GM12873 (cell line): ENCODE measurements at regions not wholly inside any gene's neighbourhood (a gene's known extent, or its start where the extent isn't known, plus 50 kb on each side); places are given as distances from the start of the nearest gene placed in this dataset.

Source experiments
- CTCF ChIP-seq: IDR thresholded peaks from 2 replicates; pipeline ENCODE4 v1.5.1; 2012; ENCODE audit warnings: low read depth, mild to moderate bottlenecking, moderate library complexity, low read length, control low read depth; ENCODE audit not compliant: insufficient read depth; ENCODE audit errors: missing control alignments

DNA sequence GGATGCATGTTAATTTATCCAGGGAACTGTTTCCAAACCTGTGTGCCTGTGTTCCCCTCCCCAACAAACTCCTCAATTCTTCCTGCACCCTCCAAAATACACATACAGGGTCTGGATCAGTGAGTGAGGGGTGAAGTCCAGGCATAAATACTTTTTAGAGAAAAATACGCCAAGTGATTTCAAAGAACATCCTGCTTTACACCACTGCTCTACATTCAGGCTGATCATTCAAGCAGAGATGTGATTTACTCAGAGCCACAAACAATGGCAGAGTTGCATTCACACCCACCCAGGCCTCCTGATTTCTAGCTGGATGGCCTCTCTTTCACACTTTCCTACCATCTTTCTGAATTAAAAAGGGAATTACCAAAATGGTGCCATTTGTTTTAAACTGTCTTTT, 289.5 kb upstream of the SLC14A2 start:
- TF ChIP-seq CTCF = no peak

GRCh38 chr18:45326505-45326904, 288.8 kb upstream of the SLC14A2 start:
- no peak for TF ChIP-seq CTCF

- no peak for TF ChIP-seq CTCF
Measured at GRCh38 chr18:45328296-45328695, 287.0 kb upstream of the SLC14A2 start.

GRCh38 chr18:45328811-45329210, 286.5 kb upstream of the SLC14A2 start:
- no peak for TF ChIP-seq CTCF

DNA sequence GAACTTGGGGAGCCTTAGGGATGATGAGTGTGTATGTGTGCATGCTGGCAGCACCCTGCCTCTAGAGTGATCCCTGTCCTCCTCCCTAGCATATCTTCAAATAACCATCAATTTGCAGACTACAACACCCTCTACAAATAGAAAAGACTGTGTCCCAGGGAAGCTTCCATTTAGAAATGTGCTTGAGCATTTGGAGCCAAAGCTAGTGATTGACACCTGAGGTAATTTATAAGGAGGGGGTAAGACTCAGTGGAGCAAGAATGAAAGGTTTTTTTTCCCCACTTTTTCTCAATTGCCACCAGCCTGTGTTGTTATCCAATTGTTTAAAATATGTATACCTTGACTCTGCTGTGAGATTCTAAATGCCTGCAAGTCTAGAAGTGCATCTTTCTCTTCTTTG, 286.0 kb upstream of the SLC14A2 start:
- TF ChIP-seq CTCF = no peak

GRCh38 chr18:45330170-45330594, 285.1 kb upstream of the SLC14A2 start:
- TF ChIP-seq CTCF = no peak

DNA sequence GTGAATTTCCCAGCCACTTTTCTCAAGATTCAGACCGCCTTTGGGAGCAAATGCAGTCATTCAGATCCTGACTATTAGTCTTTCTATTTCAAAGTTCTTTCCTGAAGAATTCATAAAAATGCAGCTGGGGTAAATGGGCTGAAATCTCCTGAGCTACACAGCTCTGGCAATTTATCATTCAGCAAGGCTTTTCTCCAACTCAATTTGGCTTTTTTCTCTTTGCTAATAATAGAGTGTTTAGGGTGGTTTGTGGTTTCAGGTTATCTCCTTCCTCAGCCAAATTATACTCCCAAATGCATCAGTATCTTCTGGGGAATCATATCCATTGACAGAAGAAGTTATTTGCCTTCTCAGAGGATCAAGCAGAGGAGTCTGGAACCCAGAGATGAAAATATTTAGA, 282.4 kb upstream of the SLC14A2 start:
- no peak for TF ChIP-seq CTCF
